ENCODE measurements at regions not wholly inside any gene's neighbourhood (a gene's known extent, or its start where the extent isn't known, plus 50 kb on each side); places are given as distances from the start of the nearest gene placed in this dataset.

DNA sequence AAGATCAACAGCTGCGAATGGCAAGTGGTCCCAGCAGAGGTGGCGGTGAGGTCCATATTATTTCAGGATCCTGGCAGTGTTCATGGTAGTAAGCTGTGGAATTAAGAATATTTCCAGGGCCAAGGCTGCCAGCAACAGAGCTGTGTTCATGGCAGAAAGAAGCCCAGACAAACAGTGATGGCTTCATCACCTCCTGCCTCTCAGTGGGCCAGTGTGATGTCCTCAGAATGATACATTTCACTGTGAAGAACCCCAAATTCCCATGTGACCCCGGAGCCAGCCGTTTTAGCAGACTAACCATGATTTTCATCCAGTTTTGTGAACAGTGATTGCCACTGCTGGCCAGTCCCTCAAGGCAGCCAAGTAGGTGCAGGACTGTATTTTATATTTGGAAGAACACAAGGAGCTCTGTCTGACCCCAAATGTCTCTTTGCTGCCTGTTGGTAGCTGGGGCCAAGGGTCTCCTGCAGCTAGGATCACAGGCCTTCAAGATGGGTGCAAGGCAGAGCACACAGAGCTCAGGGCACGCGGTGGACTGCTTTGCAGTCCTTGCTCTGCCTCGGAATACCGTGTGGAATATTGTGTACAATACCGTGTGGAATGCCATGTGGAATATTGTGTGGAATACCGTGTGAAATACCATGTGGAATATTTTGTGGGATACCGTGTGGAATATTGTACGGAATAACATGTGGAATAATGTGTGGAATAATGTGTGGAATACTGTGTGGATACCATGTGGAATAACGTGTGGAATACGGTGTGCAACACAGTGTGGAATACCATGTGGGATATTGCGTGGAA lies 132.3 kb upstream of the CHST15 start:
- no peak for DNase-seq

DNA sequence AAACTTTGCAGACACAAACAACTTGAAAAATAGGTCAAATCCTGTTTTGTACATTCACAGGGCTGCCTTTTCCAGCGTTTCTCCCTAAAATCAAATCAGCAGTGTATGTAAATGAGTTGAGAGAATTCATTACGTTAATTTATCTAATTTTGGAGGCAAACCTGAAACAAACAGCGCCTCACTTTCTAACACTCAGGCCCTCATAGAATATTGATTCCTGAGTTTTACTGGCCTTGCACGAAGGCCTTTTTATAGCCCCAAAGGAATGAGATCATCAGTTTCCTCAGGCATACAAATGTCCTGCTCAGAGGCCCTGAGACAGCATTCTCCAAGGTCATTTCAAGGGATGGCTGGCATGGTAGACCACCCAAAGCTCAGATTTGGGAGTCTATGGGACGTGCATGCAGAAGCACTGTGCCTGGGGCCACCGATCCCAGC lies 131.7 kb upstream of the CHST15 start:
- DNase-seq: no peak

DNA sequence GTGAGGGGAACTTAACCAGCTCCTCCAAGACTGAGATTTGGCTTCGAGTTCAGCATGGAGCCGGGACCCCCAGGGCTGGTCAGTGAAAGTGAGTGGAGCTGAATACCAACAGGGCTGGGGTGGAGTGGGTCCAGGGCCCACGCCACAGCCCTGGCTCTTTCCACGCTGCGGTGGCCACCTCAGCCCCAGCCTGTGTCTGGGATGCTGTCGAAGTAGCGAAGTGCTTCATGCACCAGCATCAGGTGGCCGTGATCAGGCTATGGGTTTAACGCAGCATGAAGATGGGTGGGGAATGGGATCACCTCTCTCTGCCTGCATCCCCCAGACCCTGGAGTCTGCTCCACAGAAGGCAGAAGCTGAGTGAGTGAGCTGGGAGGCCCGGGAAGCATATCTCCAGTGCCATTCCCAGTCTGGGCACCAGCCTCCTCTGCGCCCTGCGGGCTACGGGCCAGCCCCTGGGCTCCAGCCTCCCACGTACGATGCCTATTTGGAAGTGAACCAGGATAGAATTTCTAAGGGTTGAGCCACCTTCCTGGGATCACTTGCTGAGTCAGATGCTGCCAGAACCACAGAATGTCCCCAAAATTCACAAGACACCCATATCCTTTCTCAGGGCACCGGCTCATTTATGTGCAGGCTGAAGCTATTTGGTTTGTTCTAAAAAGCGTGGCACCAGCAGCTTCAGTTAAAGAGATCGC lies 131.1 kb upstream of the CHST15 start:
- DNase-seq: no peak

DNA sequence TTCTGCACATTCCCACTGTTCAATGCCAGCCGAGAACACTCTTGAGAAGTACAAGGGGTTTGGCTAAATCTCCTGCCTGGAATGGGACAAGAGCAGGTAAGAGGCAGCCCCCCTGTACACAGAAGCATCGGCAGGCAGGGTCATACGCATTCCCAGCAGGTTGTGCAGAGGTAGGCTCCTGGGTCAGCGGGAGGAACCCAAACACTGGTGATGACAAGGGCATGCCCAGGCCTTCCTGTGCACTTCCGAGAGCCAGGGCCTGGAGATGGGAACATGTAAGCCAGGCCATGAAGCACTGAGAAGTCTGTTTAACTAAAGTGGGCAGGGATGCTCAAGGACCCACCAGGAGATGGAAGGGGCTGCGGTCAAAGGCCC lies 130.3 kb upstream of the CHST15 start:
- DNase-seq: no peak

DNA sequence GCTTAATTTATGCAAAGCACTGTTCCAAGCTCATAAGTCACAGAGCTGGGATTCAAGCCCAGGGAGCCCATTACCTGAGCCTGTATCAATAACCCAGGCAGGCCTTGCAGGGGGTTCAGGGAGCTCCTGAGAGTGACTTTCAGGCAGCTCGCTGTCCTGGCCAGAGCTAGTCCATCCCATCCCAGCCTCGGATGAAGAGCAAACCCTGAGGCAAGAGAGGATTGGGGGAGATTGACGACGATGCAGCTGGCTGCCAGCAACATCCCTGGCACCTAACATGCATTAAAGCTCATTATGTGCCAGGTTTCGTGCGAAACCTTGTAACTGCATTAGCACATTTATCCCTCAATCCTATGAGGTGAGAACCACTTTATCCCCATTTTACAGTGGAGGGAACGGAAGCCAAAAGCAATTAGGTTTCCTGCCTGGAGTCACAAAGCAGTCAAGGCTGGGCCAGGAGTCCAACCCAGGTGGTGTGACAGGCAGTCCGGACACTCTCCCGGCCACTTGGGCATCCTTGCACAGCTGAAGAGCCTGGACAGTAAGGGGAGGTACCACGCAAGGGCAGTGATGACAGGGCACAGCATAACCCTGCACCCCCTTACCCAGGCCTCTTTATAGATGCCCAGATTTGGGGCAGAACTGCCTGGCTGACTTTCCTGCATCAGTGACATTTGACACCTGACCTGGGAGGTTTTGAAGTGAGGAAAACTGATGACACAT lies 129.8 kb upstream of the CHST15 start:
- DNase-seq: no peak

DNA sequence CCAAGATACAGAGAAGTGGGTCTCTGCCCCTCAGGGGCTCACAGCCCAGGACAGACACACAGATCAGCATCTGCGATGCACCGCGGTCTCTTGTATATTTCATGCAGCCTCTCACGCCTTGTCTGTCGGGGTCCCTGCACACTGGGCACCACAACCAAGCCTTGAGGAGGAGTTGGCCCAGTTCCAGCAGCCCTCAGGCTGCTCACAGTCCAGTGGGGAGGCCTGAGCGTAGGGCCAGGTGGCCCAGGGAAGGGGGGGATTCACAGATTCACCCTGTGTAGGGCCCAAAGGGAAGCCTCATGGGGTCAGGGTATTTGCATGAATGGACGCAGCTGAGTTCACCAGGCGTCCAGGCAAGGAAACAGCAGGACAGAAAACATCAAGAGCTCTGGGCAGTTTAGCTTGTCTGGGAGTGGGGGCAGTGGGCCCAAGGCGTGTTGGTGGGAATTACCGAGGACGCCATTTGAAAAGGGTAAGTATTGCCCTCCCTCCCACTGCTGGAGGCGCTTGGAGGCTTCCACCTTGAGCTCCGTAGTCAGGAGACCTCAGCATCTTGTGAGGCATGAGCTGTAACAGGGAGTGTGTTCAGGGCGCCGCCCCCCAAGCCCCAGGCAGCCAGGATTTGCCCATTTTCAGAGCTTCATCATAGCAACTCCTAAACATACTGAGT lies 129.1 kb upstream of the CHST15 start:
- no peak for DNase-seq

DNA sequence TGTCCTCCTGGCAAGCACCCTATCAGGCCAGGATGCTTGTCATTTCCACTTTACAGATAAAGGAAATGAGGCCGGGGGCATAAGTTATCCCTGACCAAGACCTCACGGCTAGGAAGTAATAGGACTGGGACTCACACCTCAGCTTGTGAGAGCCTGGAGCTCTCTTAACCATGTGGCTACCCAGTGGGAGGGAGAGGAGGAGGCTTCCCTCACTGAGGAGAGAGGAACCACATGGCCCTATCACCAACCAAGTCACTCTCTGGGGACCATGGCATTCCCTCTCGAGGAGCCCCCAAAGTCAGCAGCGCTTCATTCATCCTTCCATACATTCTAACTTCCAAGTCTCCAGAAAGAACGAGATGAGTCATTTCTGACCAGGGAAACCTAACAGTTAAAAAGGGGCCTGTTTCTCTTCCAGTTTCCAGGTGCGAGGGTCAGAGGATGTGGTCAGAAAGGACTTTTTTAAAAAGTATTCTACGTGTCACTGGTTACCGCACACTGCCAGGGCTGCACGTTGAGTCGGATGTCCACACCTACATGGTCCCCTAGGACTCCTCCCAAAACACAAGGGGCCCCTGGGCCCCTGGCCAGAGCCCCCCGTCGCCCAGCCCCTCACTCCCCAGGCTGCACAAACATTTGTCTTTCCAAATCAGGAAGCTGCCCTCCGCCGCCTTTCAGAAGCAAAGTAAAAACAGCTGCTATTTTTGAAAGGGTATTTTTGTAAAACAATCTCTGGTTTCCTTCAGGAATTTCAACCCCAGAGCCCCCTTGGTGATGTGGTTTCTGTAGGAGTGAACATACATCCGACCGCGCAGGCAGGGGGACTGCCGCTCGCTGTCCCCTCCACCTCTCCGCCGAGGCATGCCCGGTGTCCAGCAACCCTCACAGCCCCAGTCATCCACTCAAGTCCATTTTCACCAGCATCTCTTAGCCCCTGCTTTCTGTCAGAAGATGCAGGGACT lies 128.2 kb upstream of the CHST15 start:
- no peak for DNase-seq

DNA sequence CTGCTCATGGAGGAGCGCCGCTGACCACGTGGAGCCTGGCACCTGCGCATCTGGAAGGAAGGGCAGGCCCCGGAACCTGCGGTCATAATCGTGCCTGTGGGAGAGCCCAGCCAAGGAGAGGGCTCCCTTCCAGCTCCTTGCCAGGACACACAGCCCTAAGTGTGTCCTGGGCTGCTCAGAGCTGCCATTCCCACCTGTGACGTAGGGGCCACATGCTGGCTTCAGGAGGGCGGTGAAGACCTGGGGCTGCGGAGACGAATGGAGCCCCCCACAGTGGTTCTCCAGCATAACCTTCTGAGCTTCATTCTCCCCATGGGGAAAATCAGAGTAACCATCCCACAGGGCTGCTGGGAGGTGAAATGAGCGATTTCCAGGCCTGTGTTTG lies 127.6 kb upstream of the CHST15 start:
- no peak for DNase-seq

DNA sequence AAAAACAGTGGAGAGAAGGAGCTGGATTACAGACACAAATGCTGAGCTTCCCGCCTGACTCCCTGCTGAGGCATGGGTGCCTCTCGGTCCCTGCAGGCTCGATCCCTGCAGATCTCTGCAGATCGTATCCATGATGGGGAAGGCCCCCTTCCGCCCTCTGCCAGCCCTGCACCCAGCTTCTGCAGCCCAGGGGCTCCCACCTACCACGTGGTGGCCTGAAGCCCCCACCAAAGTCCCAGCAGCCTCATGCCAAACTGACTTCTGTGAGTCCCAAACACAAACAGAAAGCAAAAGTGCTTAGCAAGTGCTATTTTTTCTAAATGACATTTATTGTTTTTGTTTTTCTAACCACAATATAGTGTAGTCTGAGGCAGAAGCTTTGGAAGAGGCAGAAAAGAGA lies 127.1 kb upstream of the CHST15 start:
- DNase-seq: no peak

DNA sequence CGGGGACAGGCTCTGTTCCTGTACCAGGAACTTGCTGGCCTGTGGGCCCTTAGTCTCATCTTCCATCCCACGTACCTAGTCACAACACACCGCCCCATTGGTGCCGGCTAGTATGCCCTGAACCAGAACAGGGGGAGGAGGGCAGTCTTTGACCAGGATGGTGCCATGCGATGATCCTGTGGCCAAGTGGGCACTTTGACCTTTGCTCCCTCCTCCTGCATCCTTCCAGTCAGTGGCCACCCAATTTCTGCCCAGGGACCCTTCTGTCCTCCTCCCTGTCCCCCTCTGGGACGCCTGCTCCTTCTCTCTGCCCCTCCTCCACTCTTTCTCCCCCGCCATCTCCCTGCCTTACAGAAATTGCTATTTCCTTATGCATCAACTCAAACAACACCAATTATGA lies 126.3 kb upstream of the CHST15 start:
- no peak for DNase-seq

DNA sequence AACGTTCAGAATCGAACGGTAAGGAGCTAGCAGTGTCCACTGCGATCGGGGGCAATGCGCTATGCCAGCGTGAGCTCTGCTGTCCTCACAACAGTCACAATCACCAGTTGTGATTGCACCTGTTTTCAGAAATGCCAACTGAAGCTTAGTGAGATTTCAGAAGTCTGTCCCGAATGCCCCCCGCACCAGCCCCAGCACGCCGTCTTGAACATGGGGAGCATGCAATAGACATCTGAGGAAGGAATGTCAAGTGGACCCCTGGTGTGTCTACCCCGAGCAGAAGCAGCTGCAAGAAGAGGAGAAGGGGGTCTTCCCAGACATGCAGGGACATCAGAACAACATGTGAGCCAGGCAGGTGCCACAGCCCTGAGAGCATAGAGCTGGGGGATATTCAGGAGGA lies 125.7 kb upstream of the CHST15 start:
- DNase-seq: no peak

DNA sequence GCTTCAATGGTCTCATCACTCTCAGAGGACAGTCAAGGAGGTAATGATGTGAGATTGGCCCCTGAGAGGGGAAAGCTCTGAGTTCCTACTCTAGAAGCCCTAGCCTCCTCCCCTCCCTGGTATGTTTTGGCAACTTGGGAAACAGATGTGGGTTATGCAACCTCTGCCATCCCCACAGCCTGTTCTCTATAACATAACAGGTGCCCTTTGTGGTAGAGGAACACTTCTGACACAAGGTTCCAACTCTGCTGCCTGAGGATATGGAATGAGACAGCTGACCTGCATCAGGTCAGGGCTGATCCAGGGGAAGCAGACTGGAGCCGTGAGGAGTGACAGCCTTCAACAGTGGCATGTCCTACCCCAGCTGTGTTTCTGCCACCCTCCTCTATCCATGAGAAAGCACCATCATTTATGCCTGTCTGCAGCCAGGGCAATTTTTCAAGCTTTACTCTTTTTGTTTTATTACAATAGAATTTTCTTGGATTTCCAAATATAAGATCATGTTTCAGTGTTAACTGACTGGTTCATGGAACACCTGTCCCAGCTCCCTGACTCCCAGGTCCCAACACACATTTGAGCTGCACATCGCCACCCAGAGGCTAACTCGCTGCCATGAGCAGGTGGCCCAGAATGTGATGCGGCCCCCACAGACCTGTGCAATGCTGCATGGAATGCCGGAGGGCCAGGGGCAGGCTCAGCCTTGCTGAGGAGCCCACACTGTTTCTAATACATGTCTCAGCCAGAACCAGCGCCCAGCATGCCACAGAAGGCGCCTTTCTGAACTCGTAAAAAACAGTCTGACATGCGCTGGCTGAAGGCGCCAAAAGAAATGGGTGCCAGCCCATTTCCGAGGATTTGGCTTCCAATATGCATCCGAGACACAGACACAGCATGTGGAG lies 124.8 kb upstream of the CHST15 start:
- no peak for DNase-seq

DNA sequence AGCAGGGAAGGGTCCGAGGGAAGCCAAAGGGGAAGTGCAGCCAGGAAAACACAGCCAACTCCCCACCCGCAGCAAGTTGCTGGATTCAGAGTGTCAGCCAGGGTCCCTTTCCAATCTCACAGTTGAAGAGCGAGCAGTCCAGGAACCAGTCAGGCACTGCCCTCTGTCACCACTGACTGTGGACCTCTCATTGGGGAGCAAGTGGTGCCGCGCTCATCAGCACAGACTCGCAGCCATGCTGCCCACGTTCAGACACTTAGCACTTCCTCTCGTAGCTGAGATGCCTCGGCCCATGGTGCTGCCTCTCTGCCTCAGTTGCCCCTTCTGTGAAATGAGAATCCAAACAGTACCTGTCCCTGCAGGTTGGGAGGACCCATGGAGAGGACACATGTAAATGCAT lies 123.6 kb upstream of the CHST15 start:
- no peak for DNase-seq

DNA sequence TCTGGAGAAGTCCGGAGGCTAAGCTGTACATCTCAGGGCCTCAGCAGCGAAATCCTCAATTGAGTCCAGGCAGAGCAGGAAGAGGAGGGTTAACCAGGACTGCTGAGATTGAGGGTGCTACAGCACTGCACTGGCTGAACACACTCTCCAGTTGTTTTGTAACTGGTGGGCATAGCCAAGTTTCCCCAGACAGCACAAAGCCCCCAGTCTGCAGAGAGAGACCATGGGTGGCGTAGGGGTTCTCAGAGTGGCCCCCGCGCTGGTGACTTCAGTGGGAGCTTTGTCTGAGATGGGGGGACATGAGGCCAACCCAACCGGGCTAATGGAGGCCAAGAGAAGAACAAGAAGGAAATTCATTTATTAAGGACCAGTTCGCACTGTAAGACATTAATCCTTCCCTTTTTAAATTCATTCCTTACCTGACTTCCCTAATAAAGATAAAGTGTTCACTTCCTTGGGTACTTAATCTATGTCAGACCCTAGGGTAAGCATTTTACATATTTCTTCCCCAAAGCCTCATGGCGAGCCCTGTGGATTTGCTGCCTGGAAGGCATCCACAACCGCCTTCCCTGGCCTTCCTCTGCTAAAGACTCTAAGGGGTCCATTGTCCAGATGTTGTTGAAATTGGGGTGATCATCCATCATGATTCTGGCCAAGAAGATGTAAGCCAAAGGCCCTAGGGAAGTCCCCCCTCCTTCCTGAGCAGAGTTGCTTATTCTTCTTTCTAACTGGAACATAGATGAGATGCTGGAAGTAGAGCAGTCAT lies 121.4 kb upstream of the CHST15 start:
- no peak for DNase-seq

DNA sequence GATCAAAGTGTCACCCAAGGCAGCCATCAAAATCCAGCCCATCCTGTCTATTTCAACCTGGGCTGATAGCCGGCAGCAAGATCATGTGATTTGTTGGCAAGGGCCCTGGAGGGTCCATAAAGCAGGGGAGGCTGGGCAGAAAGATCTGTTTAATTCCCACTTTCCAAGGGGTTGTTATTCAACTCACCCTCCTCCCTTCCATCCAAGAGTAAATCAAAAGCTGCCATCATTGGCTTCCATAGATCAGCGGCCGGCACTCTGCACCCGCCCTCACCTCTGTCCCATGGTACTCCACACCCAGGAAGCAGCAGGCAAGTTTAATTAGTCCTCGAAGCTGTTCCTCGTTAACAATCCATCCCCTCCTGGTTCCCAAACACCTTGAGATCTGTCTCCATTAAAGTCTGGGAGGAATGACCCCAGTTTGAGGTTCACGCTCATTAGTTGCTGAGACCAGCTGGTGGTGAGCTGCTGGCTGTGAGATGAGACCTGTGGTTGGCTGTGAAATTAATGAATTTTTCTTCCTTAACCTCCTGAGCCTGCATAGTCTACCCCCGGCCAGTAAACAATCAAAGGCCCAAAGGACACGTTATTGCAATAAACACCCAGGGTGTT lies 120.6 kb upstream of the CHST15 start:
- no peak for DNase-seq

DNA sequence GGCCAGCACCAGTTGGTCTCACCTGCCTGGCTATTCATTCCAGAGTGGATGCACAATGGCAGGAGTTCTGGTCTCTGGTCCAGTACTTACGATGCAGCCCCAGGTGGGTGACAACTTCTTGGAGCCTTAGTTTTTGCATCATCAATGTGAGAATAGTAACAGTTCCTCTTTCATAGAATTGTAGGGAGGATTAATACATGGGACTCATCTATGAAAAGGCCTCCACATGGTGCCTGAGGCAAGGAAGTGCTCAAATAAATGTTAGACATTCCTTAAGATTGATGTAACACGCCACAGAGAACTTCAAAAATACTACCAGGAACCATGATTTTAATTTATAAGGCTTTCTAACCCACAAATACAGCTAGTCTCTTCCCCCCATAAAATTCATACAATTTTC lies 120.1 kb upstream of the CHST15 start:
- no peak for DNase-seq

DNA sequence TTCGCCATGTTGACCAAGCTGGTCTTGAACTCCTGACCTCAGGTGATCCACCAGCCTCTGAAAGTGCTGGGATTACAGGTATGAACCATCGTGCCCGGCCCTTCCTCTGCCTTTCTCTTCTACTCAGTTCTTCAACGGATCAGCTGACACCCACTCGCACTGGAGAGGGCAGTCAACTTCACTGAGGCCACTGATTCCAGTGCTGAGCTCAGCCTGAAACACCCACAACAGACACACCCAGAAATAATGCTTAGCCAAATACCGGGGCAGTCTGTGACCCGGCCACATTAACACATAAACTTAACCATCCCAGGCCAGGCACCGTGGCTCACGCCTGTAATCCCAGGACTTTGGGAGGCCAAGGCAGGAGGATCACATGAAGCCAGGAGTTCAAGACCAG lies 119.3 kb upstream of the CHST15 start:
- DNase-seq: no peak

DNA sequence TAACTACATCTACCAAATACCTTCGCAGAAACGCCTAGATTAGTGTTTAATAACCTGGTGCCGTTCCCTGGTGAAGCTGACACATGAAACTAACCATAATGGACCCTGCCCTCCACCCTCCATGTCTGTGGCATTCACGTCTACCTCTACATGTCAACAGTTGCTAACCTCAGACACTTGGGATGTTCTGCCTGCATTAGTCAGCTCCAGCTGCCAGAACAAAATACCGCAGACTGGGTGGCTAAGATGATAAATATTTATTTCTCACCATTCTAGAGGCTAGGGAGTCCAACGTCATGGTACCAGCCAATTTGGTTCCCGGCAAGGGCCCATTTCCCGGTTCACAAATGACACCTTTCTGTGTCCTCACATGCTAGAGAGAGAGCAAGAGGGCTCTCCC lies 118.5 kb upstream of the CHST15 start:
- no peak for DNase-seq

DNA sequence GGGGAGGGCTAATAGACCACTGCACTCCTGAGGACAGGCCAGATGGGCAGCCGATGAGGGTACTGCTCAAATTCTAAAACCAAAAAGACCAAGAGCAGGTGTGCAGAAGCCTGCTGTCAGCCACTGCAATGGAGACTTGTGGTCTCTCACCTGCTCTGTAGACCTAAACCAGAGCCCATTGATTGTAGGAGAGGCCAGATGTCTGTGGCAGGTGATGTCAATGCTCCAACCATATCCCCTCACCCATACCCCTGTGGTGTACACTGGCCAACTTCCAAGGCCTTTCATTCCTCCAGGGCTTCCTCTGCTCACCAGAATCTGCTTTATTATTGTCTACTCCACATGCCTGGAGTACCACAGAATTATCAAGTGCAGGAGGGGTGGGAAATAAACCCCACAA lies 116.9 kb upstream of the CHST15 start:
- peak; percentile 3 for DNase-seq

DNA sequence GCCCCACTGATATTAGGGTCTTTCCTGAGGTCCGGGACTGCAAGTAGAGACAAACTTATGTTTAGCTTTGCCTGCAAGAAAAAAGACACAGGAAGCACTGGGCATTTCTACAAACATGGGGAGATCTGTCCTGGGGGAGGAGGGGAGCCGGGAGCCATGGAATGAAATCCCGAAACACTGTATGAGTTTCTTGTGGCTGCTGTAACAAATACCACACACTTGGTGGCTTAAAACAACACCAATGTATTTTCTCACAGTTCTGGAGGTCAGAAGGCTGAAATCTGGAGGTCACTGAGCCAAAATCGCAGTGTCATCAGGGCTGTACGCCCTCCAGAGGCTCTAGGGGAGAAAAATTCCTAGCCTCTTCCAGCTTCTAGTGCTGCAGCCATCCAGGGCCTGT lies 114.0 kb upstream of the CHST15 start:
- no peak for DNase-seq
